ENCODE measurements at regions not wholly inside any gene's neighbourhood (a gene's known extent, or its start where the extent isn't known, plus 50 kb on each side); places are given as distances from the start of the nearest gene placed in this dataset.

- TF ChIP-seq, protein P1, sequence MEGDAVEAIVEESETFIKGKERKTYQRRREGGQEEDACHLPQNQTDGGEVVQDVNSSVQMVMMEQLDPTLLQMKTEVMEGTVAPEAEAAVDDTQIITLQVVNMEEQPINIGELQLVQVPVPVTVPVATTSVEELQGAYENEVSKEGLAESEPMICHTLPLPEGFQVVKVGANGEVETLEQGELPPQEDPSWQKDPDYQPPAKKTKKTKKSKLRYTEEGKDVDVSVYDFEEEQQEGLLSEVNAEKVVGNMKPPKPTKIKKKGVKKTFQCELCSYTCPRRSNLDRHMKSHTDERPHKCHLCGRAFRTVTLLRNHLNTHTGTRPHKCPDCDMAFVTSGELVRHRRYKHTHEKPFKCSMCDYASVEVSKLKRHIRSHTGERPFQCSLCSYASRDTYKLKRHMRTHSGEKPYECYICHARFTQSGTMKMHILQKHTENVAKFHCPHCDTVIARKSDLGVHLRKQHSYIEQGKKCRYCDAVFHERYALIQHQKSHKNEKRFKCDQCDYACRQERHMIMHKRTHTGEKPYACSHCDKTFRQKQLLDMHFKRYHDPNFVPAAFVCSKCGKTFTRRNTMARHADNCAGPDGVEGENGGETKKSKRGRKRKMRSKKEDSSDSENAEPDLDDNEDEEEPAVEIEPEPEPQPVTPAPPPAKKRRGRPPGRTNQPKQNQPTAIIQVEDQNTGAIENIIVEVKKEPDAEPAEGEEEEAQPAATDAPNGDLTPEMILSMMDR (IDR thresholded peaks at IDR 0.05; ENCODE audit: insufficient read depth, low read length), result no peak
- TF ChIP-seq POLR2AphosphoS5 (IDR thresholded peaks at IDR 0.05; ENCODE audit: low read depth), result no peak
- no peak for TF ChIP-seq REST (IDR thresholded peaks at IDR 0.05; ENCODE audit: insufficient replicate concordance, low read depth)
- no peak for TF ChIP-seq SPI1 (IDR thresholded peaks at IDR 0.05; ENCODE audit: borderline replicate concordance, low read depth)
- no peak for TF ChIP-seq GABPA (IDR thresholded peaks at IDR 0.05; ENCODE audit: low read depth)
These were observed 209.3 kb upstream of the NREP start for GRCh38 chr5:111966290-111966689.
